ENCODE measurements at regions not wholly inside any gene's neighbourhood (a gene's known extent, or its start where the extent isn't known, plus 50 kb on each side); places are given as distances from the start of the nearest gene placed in this dataset.
"Not testable (repeated sequence)": the region's sequence is repeated elsewhere in the genome, so short reads cannot be mapped to it uniquely, and the experiment has no call there.

DNA sequence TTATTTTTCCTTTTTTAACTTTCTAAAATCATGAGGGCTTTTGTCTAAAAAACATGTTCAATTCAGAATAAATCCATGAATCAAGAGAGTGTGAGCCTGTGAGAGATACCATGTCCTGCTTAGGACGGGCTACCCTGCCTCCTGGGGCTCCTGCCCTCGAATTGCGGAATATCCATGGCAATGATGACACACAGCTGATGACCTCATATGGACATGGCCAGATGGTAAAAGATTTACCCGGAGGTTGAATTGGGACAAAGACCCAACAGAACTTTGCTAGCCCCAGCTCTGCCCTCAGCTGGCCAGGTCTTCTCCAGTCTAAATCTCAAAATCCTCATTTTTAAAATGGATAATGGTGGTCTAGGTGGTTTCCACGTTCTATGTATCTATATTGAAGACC lies 538.1 kb upstream of the API5 start:
- Mint-ChIP-seq H3K4me1 (no peaks in the 10 kb centered on the region), H3K27ac (no peak overlapping the region), H3K36me3 (no peaks in the 10 kb centered on the region), H3K9me3 (peaks cover 0 to 2% (median 0%) of the 10 kb centered on the region in 7 donors), H3K4me3 (no peak overlapping the region), H3K27me3 (peaks cover 0 to 5% (median 4%) of the 10 kb centered on the region in 3 donors)
- DNase-seq, result no peak
- ATAC-seq (ENCODE audit: low read depth in 2 of 2), result no peak

- Mint-ChIP-seq H3K9me3 (peaks cover 0 to 2% (median 0%) of the 10 kb centered on the region in 7 donors), H3K27me3 (peaks cover 0 to 5% (median 4%) of the 10 kb centered on the region in 3 donors), H3K4me1 (no peaks in the 10 kb centered on the region), H3K27ac (no peak overlapping the region), H3K36me3 (no peaks in the 10 kb centered on the region), H3K4me3 (no peak overlapping the region)
- no peak for ATAC-seq (ENCODE audit: low read depth in 2 of 2)
- DNase-seq, result no peak
Measured at GRCh38 chr11:42774567-42774966, 537.2 kb upstream of the API5 start.

GRCh38 chr11:42777776-42778175 lies 534.0 kb upstream of the API5 start:
- H3K36me3 Mint-ChIP-seq, result no peaks in the 10 kb centered on the region
- H3K9me3 Mint-ChIP-seq, result peaks cover 0 to 6% (median 0%) of the 10 kb centered on the region in 7 donors
- H3K27ac Mint-ChIP-seq, result no peak overlapping the region
- peaks cover 0 to 5% (median 4%) of the 10 kb centered on the region in 3 donors for H3K27me3 Mint-ChIP-seq
- no peak for DNase-seq
- no peak for ATAC-seq (ENCODE audit: low read depth in 2 of 2)
- H3K4me1 Mint-ChIP-seq, result no peaks in the 10 kb centered on the region
- no peak overlapping the region for H3K4me3 Mint-ChIP-seq

- H3K27ac Mint-ChIP-seq, result no peak overlapping the region
- no peaks in the 10 kb centered on the region for H3K4me1 Mint-ChIP-seq
- H3K4me3 Mint-ChIP-seq, result no peak overlapping the region
- peaks cover 0 to 6% (median 0%) of the 10 kb centered on the region in 7 donors for H3K9me3 Mint-ChIP-seq
- DNase-seq, result no peak
- no peak for ATAC-seq (ENCODE audit: low read depth in 2 of 2)
- H3K27me3 Mint-ChIP-seq, result peaks cover 0 to 4% (median 2%) of the 10 kb centered on the region in 3 donors
- H3K36me3 Mint-ChIP-seq, result no peaks in the 10 kb centered on the region
Measured at GRCh38 chr11:42778193-42778592, 533.6 kb upstream of the API5 start.

DNA sequence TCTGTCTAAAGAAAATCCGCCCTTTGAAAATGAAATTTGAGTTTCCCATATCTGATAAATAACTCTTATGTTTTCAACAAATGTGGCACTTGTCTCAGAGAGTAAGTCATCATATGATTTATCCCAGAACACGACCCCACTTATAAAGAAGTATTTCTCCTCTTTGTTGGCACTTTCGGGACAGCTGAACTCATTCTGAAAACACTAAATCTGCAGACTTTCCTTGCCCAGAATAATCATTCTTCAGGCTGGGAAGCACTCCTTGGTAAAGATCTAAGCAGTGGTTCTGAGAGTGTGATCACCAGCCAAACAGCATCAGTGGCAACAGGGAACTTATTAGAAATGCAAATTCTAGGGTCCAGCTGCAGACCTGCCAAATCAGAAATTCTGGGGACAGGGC lies 532.2 kb upstream of the API5 start:
- DNase-seq (no peak), ATAC-seq (ENCODE audit: low read depth in 2 of 2) (no peak)
- H3K36me3 Mint-ChIP-seq, result no peaks in the 10 kb centered on the region

GRCh38 chr11:42786981-42787380 lies 524.8 kb upstream of the API5 start:
- no peak for ATAC-seq (ENCODE audit: low read depth in 2 of 2)
- H3K4me1 Mint-ChIP-seq, result no peaks in the 10 kb centered on the region
- H3K36me3 Mint-ChIP-seq, result no peaks in the 10 kb centered on the region
- H3K27ac Mint-ChIP-seq, result no peak overlapping the region
- peaks cover 0 to 11% (median 4%) of the 10 kb centered on the region in 7 donors for H3K9me3 Mint-ChIP-seq
- DNase-seq, result no peak
- H3K27me3 Mint-ChIP-seq, result no peaks in the 10 kb centered on the region
- no peak overlapping the region for H3K4me3 Mint-ChIP-seq

More for the DNA sequence above, 532.2 kb upstream of the API5 start:
- Mint-ChIP-seq H3K27me3 (peaks cover 0 to 4% (median 0%) of the 10 kb centered on the region in 3 donors), H3K27ac (no peak overlapping the region), H3K4me3 (no peak overlapping the region), H3K9me3 (peaks cover 0 to 6% (median 0%) of the 10 kb centered on the region in 7 donors), H3K4me1 (no peaks in the 10 kb centered on the region)

GRCh38 chr11:42795483-42795882 lies 516.3 kb upstream of the API5 start:
- H3K36me3 Mint-ChIP-seq; H3K27me3 Mint-ChIP-seq; H3K4me1 Mint-ChIP-seq; H3K4me3 Mint-ChIP-seq; DNase-seq; H3K27ac Mint-ChIP-seq; ATAC-seq (ENCODE audit: low read depth in 2 of 2): not testable (repeated sequence)
- H3K9me3 Mint-ChIP-seq, result peaks cover 0 to 15% (median 4%) of the 10 kb centered on the region in 7 donors

DNA sequence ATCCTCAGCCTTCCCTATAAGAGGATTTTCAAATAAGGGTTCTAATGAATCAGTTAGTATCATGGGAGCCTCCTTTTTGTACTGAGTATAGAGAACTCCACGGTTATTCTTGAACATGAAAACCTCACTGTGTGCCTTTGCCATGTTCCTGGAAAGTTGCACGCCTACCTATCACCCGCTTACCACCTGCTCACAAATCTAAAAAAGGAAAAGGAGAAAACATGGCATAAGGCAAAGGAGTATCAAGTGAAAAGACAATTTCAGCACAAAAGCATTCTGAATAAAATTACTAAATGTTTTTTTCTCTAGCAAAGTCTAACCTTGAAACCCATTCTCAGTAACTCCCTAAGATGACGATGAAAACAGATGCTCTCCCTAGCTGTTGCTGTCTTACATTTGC lies 511.8 kb upstream of the API5 start:
- Mint-ChIP-seq H3K27ac (no peak overlapping the region), H3K36me3 (no peaks in the 10 kb centered on the region)

GRCh38 chr11:42802201-42802899 lies 509.4 kb upstream of the API5 start:
- Mint-ChIP-seq H3K4me1 (no peaks in the 10 kb centered on the region), H3K27ac (no peak overlapping the region), H3K9me3 (peaks cover 0 to 14% (median 8%) of the 10 kb centered on the region in 7 donors), H3K36me3 (no peaks in the 10 kb centered on the region), H3K27me3 (no peaks in the 10 kb centered on the region), H3K4me3 (no peak overlapping the region)
- ATAC-seq (ENCODE audit: low read depth in 2 of 2) (no peak), DNase-seq (no peak)

More for the DNA sequence above, 511.8 kb upstream of the API5 start:
- Mint-ChIP-seq H3K9me3 (peaks cover 0 to 12% (median 7%) of the 10 kb centered on the region in 7 donors), H3K4me1 (no peaks in the 10 kb centered on the region), H3K27me3 (no peaks in the 10 kb centered on the region), H3K4me3 (no peak overlapping the region)
- no peak for ATAC-seq (ENCODE audit: low read depth in 2 of 2)
- no peak for DNase-seq

GRCh38 chr11:42806191-42806590 lies 505.6 kb upstream of the API5 start:
- H3K27me3 Mint-ChIP-seq, result no peaks in the 10 kb centered on the region
- no peak overlapping the region for H3K4me3 Mint-ChIP-seq
- H3K36me3 Mint-ChIP-seq, result no peaks in the 10 kb centered on the region
- H3K4me1 Mint-ChIP-seq, result no peaks in the 10 kb centered on the region
- H3K27ac Mint-ChIP-seq, result peak overlapping the region in 1 of 6 donors; percentile 3
- ATAC-seq (ENCODE audit: low read depth in 2 of 2) (no peak), DNase-seq (no peak)
- peaks cover 2 to 9% (median 4%) of the 10 kb centered on the region in 7 donors for H3K9me3 Mint-ChIP-seq

DNA sequence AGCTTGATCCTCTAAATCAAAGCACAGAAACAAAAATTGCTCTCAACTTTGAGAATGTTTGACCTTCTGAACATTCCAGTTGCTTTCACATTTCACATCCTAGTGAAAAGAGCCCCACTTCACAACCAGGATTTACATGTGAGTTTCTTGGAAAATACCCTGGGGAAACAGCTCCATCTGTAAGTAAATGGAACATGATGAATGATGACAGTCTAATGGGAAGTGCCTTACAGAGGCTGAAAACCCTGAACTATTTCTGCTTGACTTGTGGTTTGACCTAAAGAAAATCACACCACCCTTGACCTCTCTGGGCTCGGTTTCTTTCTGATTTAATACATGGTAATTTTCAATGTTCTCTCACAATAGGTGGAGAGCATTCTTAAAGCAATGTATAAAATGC lies 499.4 kb upstream of the API5 start:
- Mint-ChIP-seq H3K27ac (no peak overlapping the region), H3K27me3 (no peaks in the 10 kb centered on the region), H3K36me3 (no peaks in the 10 kb centered on the region), H3K4me1 (no peaks in the 10 kb centered on the region), H3K9me3 (peaks cover 0 to 6% (median 4%) of the 10 kb centered on the region in 7 donors), H3K4me3 (no peak overlapping the region)
- ATAC-seq (ENCODE audit: low read depth in 2 of 2) (no peak), DNase-seq (no peak)

- Mint-ChIP-seq H3K36me3 (no peaks in the 10 kb centered on the region), H3K9me3 (peaks cover 0 to 5% (median 4%) of the 10 kb centered on the region in 7 donors), H3K27me3 (no peaks in the 10 kb centered on the region), H3K27ac (no peak overlapping the region), H3K4me1 (no peaks in the 10 kb centered on the region), H3K4me3 (no peak overlapping the region)
- DNase-seq (no peak), ATAC-seq (ENCODE audit: low read depth in 2 of 2) (no peak)
Measured at GRCh38 chr11:42812960-42813359, 498.8 kb upstream of the API5 start.

- DNase-seq, result no peak
- Mint-ChIP-seq H3K27ac (no peak overlapping the region), H3K36me3 (no peaks in the 10 kb centered on the region), H3K4me1 (no peaks in the 10 kb centered on the region), H3K9me3 (peaks cover 0 to 13% (median 0%) of the 10 kb centered on the region in 7 donors), H3K4me3 (no peak overlapping the region), H3K27me3 (no peaks in the 10 kb centered on the region)
- no peak for ATAC-seq (ENCODE audit: low read depth in 2 of 2)
Measured at GRCh38 chr11:42816471-42816870, 495.3 kb upstream of the API5 start.

DNA sequence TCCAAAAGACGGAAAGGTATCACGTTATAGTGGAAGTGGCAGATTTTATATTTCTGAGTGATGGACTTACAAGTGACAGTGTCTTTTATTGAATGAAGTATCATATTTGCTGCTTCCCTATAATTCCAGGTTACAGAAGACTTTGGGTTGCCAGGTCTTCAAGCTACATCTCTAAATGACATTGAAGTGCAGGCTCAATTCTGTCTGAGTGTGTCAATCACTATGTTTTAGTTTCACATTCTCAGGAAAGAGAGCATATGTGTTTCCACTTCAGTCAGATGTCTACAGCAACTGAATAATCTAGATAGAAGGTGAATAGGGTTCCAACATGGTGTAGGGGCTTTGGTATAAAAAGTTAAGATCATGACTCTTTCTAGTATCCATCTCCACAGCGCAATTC lies 492.7 kb upstream of the API5 start:
- H3K36me3 Mint-ChIP-seq, result no peaks in the 10 kb centered on the region
- no peaks in the 10 kb centered on the region for H3K4me1 Mint-ChIP-seq
- H3K27ac Mint-ChIP-seq, result no peak overlapping the region

More for the DNA sequence above, 492.7 kb upstream of the API5 start:
- H3K27me3 Mint-ChIP-seq, result no peaks in the 10 kb centered on the region
- DNase-seq, result no peak
- H3K4me3 Mint-ChIP-seq, result no peak overlapping the region
- H3K9me3 Mint-ChIP-seq, result peaks cover 0 to 8% (median 0%) of the 10 kb centered on the region in 7 donors
- no peak for ATAC-seq (ENCODE audit: low read depth in 2 of 2)

Data from naive B cell (primary cell).